SK-N-MC (cell line): ENCODE measurements at regions not wholly inside any gene's neighbourhood (a gene's known extent, or its start where the extent isn't known, plus 50 kb on each side); places are given as distances from the start of the nearest gene placed in this dataset.

Experiments used
- EZH2 ChIP-seq: fragments of 200-600 bp; sonication (generic); IDR thresholded peaks from one replicate; pipeline ENCODE4 v1.6.1; 2017; ENCODE audit warnings: antibody characterized with exemption
- FOXP2 ChIP-seq: optimal IDR thresholded peaks from 2 replicates; pipeline ENCODE3; 2011; ENCODE audit warnings: mild to moderate bottlenecking, moderate library complexity; ENCODE audit not compliant: insufficient read depth; ENCODE audit errors: extremely low read length, control extremely low read depth
- POLR2AphosphoS5 ChIP-seq: IDR thresholded peaks from 2 replicates; pipeline ENCODE4 v1.6.1; 2012; ENCODE audit warnings: mild to moderate bottlenecking, low read depth, low read length, borderline replicate concordance

- TF ChIP-seq EZH2 (no peak), POLR2AphosphoS5 (no peak), FOXP2 (no peak)
Measured at GRCh38 chr12:115438314-115438713, 754.3 kb upstream of the TBX3 start.
